Glutamatergic neuron (in vitro differentiated cells): ENCODE measurements at regions not wholly inside any gene's neighbourhood (a gene's known extent, or its start where the extent isn't known, plus 50 kb on each side); places are given as distances from the start of the nearest gene placed in this dataset.

Experiments
- DNase-seq: peaks from one replicate; pipeline ENCODE4 v3.0.0; 2022
- H3K27ac Mint-ChIP-seq: one replicate; pipeline ENCODE4 v1.8.0; 2020; ENCODE audit warnings: mild to moderate bottlenecking, mixed read lengths, inconsistent platforms; ENCODE audit not compliant: unreplicated experiment
- H3K27me3 Mint-ChIP-seq: one replicate; pipeline ENCODE4 v1.8.0; 2020; ENCODE audit warnings: mild to moderate bottlenecking, moderate library complexity, mixed read lengths, inconsistent platforms; ENCODE audit not compliant: unreplicated experiment
- H3K36me3 Mint-ChIP-seq: one replicate; pipeline ENCODE4 v1.8.0; 2020; ENCODE audit warnings: mild to moderate bottlenecking, mixed read lengths, inconsistent platforms; ENCODE audit not compliant: unreplicated experiment
- H3K4me1 Mint-ChIP-seq: one replicate; pipeline ENCODE4 v1.8.0; 2020; ENCODE audit warnings: mild to moderate bottlenecking, low read depth, mixed read lengths, inconsistent platforms; ENCODE audit not compliant: unreplicated experiment
- H3K4me3 Mint-ChIP-seq: one replicate; pipeline ENCODE4 v1.8.0; 2020; ENCODE audit warnings: mild to moderate bottlenecking, mixed read lengths, inconsistent platforms; ENCODE audit not compliant: unreplicated experiment
- H3K9me3 Mint-ChIP-seq: one replicate; pipeline ENCODE4 v1.8.0; 2020; ENCODE audit warnings: mild to moderate bottlenecking, moderate library complexity, mixed read lengths, inconsistent platforms; ENCODE audit not compliant: unreplicated experiment
- TF ChIP-seq, protein P1 (sequence below): fragments of 200-600 bp; sonication (generic); IDR thresholded peaks from one replicate; pipeline ENCODE4 v1.5.0; 2021; ENCODE audit not compliant: partially characterized antibody, unreplicated experiment

DNA sequence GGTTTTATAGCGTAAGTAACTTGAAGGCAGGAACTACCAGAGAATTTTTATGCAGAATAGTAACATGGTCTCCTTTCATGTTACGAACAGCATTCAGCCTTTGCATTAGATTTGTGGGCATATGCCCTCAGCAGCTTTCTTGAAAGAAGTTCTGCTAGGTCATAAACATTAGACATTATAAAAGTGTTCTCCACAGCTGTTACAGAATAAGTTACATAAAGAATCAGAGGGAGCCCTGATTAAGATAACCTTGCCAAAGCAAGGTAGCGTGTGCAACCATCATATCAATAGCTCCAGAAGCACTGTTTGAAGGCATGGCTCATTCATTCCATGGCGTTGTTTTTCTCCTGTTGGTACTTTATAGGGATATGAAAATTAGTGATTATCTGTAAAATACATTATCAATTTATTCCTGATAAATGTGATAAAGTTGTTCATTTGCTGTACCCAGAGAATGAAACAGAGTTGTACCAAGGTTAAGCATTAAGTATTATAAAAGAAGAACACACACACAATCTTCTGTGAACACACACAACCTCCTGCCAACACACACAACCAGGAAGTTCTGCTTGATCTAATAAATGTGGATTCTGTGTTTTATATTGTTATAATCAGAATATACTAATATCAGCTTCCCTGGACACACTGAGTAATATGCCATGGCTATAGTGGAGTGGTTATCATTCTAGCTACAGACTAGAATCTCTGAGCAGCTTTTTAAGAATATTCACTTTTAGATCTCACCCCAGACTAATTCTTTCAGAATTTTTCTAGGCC is 286.7 kb upstream of the SLC39A10 start:
- DNase-seq = no peak
- Mint-ChIP-seq H3K4me1 (no peaks in the 10 kb centered on the region), H3K27ac (no peak overlapping the region), H3K9me3 (no peaks in the 10 kb centered on the region), H3K27me3 (no peaks in the 10 kb centered on the region), H3K36me3 (no peaks in the 10 kb centered on the region), H3K4me3 (no peak overlapping the region)
- TF ChIP-seq, protein P1, sequence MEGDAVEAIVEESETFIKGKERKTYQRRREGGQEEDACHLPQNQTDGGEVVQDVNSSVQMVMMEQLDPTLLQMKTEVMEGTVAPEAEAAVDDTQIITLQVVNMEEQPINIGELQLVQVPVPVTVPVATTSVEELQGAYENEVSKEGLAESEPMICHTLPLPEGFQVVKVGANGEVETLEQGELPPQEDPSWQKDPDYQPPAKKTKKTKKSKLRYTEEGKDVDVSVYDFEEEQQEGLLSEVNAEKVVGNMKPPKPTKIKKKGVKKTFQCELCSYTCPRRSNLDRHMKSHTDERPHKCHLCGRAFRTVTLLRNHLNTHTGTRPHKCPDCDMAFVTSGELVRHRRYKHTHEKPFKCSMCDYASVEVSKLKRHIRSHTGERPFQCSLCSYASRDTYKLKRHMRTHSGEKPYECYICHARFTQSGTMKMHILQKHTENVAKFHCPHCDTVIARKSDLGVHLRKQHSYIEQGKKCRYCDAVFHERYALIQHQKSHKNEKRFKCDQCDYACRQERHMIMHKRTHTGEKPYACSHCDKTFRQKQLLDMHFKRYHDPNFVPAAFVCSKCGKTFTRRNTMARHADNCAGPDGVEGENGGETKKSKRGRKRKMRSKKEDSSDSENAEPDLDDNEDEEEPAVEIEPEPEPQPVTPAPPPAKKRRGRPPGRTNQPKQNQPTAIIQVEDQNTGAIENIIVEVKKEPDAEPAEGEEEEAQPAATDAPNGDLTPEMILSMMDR = no peak

DNA sequence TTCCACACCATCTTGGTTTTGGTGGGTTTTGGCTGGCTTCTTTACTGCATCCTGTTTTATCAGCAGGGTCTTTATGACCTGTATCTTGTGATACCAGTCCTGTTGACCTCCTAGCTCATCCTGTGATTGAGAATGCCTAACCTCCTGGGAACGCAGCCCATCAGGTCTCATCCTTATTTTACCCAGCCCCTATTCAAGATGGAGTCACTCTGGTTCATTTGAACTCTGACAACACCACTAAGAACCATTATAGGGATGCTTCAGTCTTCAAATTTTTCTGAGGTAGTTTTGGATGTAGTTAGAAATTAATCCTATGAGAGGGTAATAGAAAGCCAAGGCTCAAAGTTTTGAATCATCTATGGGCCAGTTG is 287.8 kb upstream of the SLC39A10 start:
- DNase-seq = no peak
- Mint-ChIP-seq H3K27me3 (no peaks in the 10 kb centered on the region), H3K9me3 (no peaks in the 10 kb centered on the region), H3K4me3 (no peak overlapping the region), H3K4me1 (no peaks in the 10 kb centered on the region), H3K36me3 (no peaks in the 10 kb centered on the region), H3K27ac (no peak overlapping the region)
- TF ChIP-seq, protein P1 = no peak

DNA sequence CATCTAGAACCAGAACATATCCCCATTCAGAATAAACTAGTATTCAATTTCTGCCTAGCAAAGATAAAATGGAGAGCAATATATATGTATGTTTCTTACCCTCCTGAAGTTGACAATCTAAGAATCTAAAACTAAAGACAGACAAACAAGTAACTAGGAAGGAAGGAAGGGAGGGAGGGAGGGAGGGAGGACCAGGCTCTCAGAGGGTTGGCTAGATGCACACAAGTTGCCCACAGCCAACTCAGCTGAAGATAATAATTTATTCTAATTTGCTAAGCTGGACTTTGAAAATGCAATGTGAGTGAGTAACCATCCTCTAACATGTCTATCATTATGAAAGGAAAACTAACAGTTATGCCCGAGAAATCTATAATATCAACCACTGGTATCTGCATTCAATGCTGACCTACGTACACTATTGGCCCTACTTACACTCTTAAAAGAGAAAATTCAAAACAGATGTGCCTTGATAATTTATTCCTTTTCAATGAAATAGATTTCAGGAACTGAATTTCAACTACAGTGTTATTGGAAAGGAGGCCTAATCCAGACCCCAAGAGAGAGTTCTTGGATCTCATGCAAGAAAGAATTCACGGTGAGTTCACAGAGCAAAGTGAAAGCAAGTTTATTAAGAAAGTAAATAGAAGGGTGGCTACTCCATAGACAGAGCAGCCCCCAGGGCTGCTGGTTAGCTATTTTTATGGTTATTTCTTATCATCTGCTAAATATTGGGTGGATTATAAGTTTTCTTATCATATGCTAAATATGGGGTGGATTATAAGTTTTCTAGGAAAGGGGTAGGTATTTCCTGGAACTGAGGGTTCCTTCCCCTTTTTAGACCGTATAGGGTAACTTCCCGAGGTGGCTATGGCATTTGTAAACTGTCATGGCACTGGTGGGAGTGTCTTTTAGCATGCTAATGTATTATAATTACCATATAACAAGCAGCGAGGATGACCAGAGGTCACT is 288.5 kb upstream of the SLC39A10 start:
- Mint-ChIP-seq H3K4me3 (no peak overlapping the region), H3K4me1 (no peaks in the 10 kb centered on the region), H3K9me3 (no peaks in the 10 kb centered on the region), H3K27ac (no peak overlapping the region), H3K36me3 (no peaks in the 10 kb centered on the region), H3K27me3 (no peaks in the 10 kb centered on the region)
- TF ChIP-seq, protein P1 = no peak
- DNase-seq = no peak

DNA sequence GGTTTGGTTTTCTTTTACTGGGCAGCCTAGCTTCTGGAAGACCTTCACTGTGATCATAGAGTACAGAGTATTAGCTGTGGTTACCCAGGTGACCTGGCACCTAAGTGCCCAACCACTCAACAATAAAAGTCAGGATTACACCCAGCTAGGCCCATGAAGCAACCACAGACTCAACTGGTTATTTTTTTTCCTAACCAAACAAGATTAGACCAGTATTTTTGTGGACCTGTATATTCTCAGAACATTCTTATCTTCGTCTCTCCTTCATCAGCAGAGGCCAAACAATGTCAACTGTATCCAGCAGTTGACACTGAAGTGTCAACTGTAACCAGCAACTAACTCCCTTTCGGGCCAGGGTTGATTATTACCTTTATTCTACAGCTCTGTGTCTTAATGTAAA is 289.2 kb upstream of the SLC39A10 start:
- no peaks in the 10 kb centered on the region for H3K4me1 Mint-ChIP-seq
- H3K9me3 Mint-ChIP-seq = no peaks in the 10 kb centered on the region
- no peak overlapping the region for H3K4me3 Mint-ChIP-seq
- no peak for DNase-seq
- H3K27me3 Mint-ChIP-seq = no peaks in the 10 kb centered on the region
- TF ChIP-seq, protein P1 = no peak
- H3K36me3 Mint-ChIP-seq = no peaks in the 10 kb centered on the region
- H3K27ac Mint-ChIP-seq = no peak overlapping the region
